Colonic mucosa (tissue), 4 donors: ENCODE measurements at regions not wholly inside any gene's neighbourhood (a gene's known extent, or its start where the extent isn't known, plus 50 kb on each side); places are given as distances from the start of the nearest gene placed in this dataset.

ENCODE experiments used
- DNase-seq: peaks from one replicate; pipeline ENCODE4 v3.0.0-alpha.2; 2020
- H3K27ac ChIP-seq: fragments of 200-600 bp; one replicate; pipeline ENCODE4 v1.8.0; 2021
- H3K27me3 ChIP-seq: fragments of 200-600 bp; one replicate; pipeline ENCODE4 v1.8.0; 2021
- H3K36me3 ChIP-seq: fragments of 200-600 bp; one replicate; pipeline ENCODE4 v1.8.0; 2021
- H3K4me1 ChIP-seq: fragments of 200-600 bp; one replicate; pipeline ENCODE4 v1.8.0; 2021; ENCODE audit warnings: mild to moderate bottlenecking
- H3K4me3 ChIP-seq: fragments of 200-600 bp; one replicate; pipeline ENCODE4 v1.8.0; 2021
- H3K9ac ChIP-seq, 2 donors: one replicate each; pipeline ENCODE4 v1.7.0; 2013; ENCODE audit warnings: control low read depth in 2 of 2, low read depth in 2 of 2, low read length in 2 of 2
- H3K9me3 ChIP-seq: fragments of 200-600 bp; one replicate; pipeline ENCODE4 v1.8.0; 2021
- CTCF ChIP-seq: fragments of 200-600 bp; IDR thresholded peaks from one replicate; pipeline ENCODE4 v1.8.0; 2022; ENCODE audit warnings: antibody characterized with exemption, mild to moderate bottlenecking
- intact Hi-C: fragments of 100-400 bp; cut with DNase I; formaldehyde crosslinking; loops from one replicate; pipeline ENCODE4 v1.14.1; 2022
- donor health status: healthy.
- donor health status: DM: no; HTN: no; CAD: no.
- donor health status: DM: no; HTN: no; CAD: no.

GRCh38 chr5:40331616-40332015, 348.1 kb upstream of the PTGER4 start:
- Histone ChIP-seq H3K4me1 (no peaks in the 10 kb centered on the region), H3K27ac (no peak overlapping the region), H3K9ac (no peak overlapping the region), H3K4me3 (no peak overlapping the region), H3K9me3 (no peaks in the 10 kb centered on the region), H3K36me3 (no peaks in the 10 kb centered on the region), H3K27me3 (no peaks in the 10 kb centered on the region)
- no peak for DNase-seq
- TF ChIP-seq CTCF, result no peak
- intact Hi-C loops, result no loop called here

GRCh38 chr5:40321514-40321913, 358.2 kb upstream of the PTGER4 start:
- no peaks in the 10 kb centered on the region for H3K27me3 ChIP-seq
- H3K9me3 ChIP-seq, result no peaks in the 10 kb centered on the region
- H3K27ac ChIP-seq, result no peak overlapping the region
- H3K9ac ChIP-seq, result no peak overlapping the region
- DNase-seq, result no peak
- H3K4me3 ChIP-seq, result no peak overlapping the region
- intact Hi-C loops, result no loop called here
- no peaks in the 10 kb centered on the region for H3K4me1 ChIP-seq
- no peaks in the 10 kb centered on the region for H3K36me3 ChIP-seq
- no peak for TF ChIP-seq CTCF

GRCh38 chr5:40318395-40318794, 361.3 kb upstream of the PTGER4 start:
- H3K27me3 ChIP-seq, result no peaks in the 10 kb centered on the region
- no peaks in the 10 kb centered on the region for H3K9me3 ChIP-seq
- intact Hi-C loops, result no loop called here
- H3K4me1 ChIP-seq, result no peaks in the 10 kb centered on the region
- no peak overlapping the region for H3K9ac ChIP-seq
- no peak for DNase-seq
- H3K4me3 ChIP-seq, result no peak overlapping the region
- no peaks in the 10 kb centered on the region for H3K36me3 ChIP-seq
- TF ChIP-seq CTCF, result no peak
- no peak overlapping the region for H3K27ac ChIP-seq

- Histone ChIP-seq H3K4me3 (no peak overlapping the region), H3K27me3 (no peaks in the 10 kb centered on the region), H3K36me3 (no peaks in the 10 kb centered on the region), H3K9ac (no peak overlapping the region), H3K9me3 (no peaks in the 10 kb centered on the region), H3K27ac (no peak overlapping the region), H3K4me1 (no peaks in the 10 kb centered on the region)
- intact Hi-C loops, result no loop called here
- no peak for DNase-seq
- no peak for TF ChIP-seq CTCF
Measured at GRCh38 chr5:40317023-40317422, 362.7 kb upstream of the PTGER4 start.

GRCh38 chr5:40315126-40315525, 364.6 kb upstream of the PTGER4 start:
- Histone ChIP-seq H3K9ac (no peak overlapping the region), H3K27me3 (no peaks in the 10 kb centered on the region), H3K27ac (no peak overlapping the region), H3K36me3 (no peaks in the 10 kb centered on the region), H3K4me1 (no peaks in the 10 kb centered on the region), H3K9me3 (no peaks in the 10 kb centered on the region), H3K4me3 (no peak overlapping the region)
- intact Hi-C loops, result no loop called here
- TF ChIP-seq CTCF, result no peak
- no peak for DNase-seq

- Histone ChIP-seq H3K9me3 (no peaks in the 10 kb centered on the region), H3K27ac (no peak overlapping the region), H3K36me3 (no peaks in the 10 kb centered on the region), H3K4me3 (no peak overlapping the region), H3K27me3 (no peaks in the 10 kb centered on the region), H3K4me1 (no peaks in the 10 kb centered on the region), H3K9ac (no peak overlapping the region)
- intact Hi-C loops, result no loop called here
- DNase-seq, result no peak
- TF ChIP-seq CTCF, result no peak
Measured at GRCh38 chr5:40314275-40314674, 365.4 kb upstream of the PTGER4 start.
